Lung (tissue), 11 donors: ENCODE measurements at regions not wholly inside any gene's neighbourhood (a gene's known extent, or its start where the extent isn't known, plus 50 kb on each side); places are given as distances from the start of the nearest gene placed in this dataset.
"Not testable (repeated sequence)": the region's sequence is repeated elsewhere in the genome, so short reads cannot be mapped to it uniquely, and the experiment has no call there.

Source experiments
- ATAC-seq: fragments of 200-7000 bp; cut with Tn5 transposase; one replicate; pipeline ENCODE4 v1.9.1; 2020; ENCODE audit warnings: moderate number of reproducible peaks; ENCODE audit not compliant: insufficient read depth, low FRiP score
- DNase-seq, 3 donors: peaks; one replicate each; pipeline ENCODE4 v3.0.0-alpha.2; 2013 to 2017
- H3K27ac ChIP-seq, 2 donors: one replicate each; pipeline ENCODE4 v1.5.1; 2013; ENCODE audit warnings: mild to moderate bottlenecking in 2 of 2, moderate library complexity in 2 of 2, control low read depth in 1 of 2, inconsistent platforms in 1 of 2, low read depth in 1 of 2, low read length in 1 of 2
- H3K27me3 ChIP-seq, 3 donors: one replicate each; pipeline ENCODE4 v1.5.1; 2013; ENCODE audit warnings: low read length in 2 of 3; ENCODE audit not compliant: control insufficient read depth in 3 of 3, insufficient read depth in 3 of 3
- H3K36me3 ChIP-seq, 4 donors: one replicate each; pipeline ENCODE4 v1.5.1; 2013; ENCODE audit warnings: low read length in 4 of 4, mild to moderate bottlenecking in 1 of 4, moderate library complexity in 1 of 4; ENCODE audit not compliant: control insufficient read depth in 4 of 4, insufficient read depth in 4 of 4
- H3K4me1 ChIP-seq, 5 donors: one replicate each; pipeline ENCODE4 v1.5.1; 2013; ENCODE audit warnings: low read length in 5 of 5, mild to moderate bottlenecking in 2 of 5, moderate library complexity in 1 of 5; ENCODE audit not compliant: control insufficient read depth in 5 of 5, insufficient read depth in 5 of 5
- H3K4me3 ChIP-seq: one replicate; pipeline ENCODE4 v1.5.1; 2013; ENCODE audit warnings: mild to moderate bottlenecking, control low read depth, moderate library complexity
- H3K9ac ChIP-seq, 2 donors: one replicate each; pipeline ENCODE4 v1.5.1; 2013; ENCODE audit warnings: low read length in 2 of 2, control low read depth in 1 of 2; ENCODE audit not compliant: insufficient read depth in 1 of 2
- H3K9me3 ChIP-seq, 4 donors: one replicate each; pipeline ENCODE4 v1.5.1; 2013; ENCODE audit warnings: low read length in 3 of 4, mild to moderate bottlenecking in 1 of 4, moderate library complexity in 1 of 4; ENCODE audit not compliant: control insufficient read depth in 4 of 4, insufficient read depth in 3 of 4
- CTCF ChIP-seq: IDR thresholded peaks from 2 replicates; pipeline ENCODE4 v1.5.1; 2012; ENCODE audit warnings: mild to moderate bottlenecking; ENCODE audit errors: control extremely low read depth, extremely low read depth
- WGBS, 2 donors: extraction: QIAGEN DNeasy Blood & Tissue Kit; methylation state at CpG; one replicate each; pipeline ENCODE4 v1.1.7; 2013; 5-methylcytosine and 5-hydroxymethylcytosine counted together
- donor health status: control.
- donor health status: control.
- donor health status: Bipolar disorder and iron deficiency.
- donor health status: healthy.
- donor health status: DM: yes; HTN: yes; CAD: no.

- H3K4me1 ChIP-seq = peaks cover 13 to 41% (median 15%) of the 10 kb centered on the region in 5 donors
- WGBS, 2 donors = 28 to 58% methylated on average over 3 of the region's 3 CpGs
- no peaks in the 10 kb centered on the region for H3K36me3 ChIP-seq
- peak overlapping the region in 1 of 2 donors; percentile 89 for H3K27ac ChIP-seq
- peak in 2 of 3 donors; percentile 61 to 65 for DNase-seq
- no peak for TF ChIP-seq CTCF
- H3K9ac ChIP-seq = no peak overlapping the region
- ATAC-seq = no peak
- no peaks in the 10 kb centered on the region for H3K9me3 ChIP-seq
- H3K27me3 ChIP-seq = no peaks in the 10 kb centered on the region
- no peak overlapping the region for H3K4me3 ChIP-seq
Measured at GRCh38 chr7:46604241-46604661, 683.2 kb upstream of the IGFBP3 start.

- H3K4me1 ChIP-seq = peaks cover 13 to 41% (median 15%) of the 10 kb centered on the region in 5 donors
- H3K9ac ChIP-seq = no peak overlapping the region
- no peaks in the 10 kb centered on the region for H3K27me3 ChIP-seq
- WGBS, 2 donors = 41 to 71% methylated on average over 11 of the region's 11 CpGs
- H3K9me3 ChIP-seq = no peaks in the 10 kb centered on the region
- ATAC-seq (peak; percentile 78), DNase-seq (peak; percentile 40 to 63 (median 53))
- H3K4me3 ChIP-seq = no peak overlapping the region
- peak overlapping the region; percentile 68 to 89 for H3K27ac ChIP-seq
- TF ChIP-seq CTCF = no peak
- H3K36me3 ChIP-seq = no peaks in the 10 kb centered on the region
Measured at GRCh38 chr7:46603780-46604179, 682.7 kb upstream of the IGFBP3 start.

GRCh38 chr7:46603296-46603752 is 682.3 kb upstream of the IGFBP3 start:
- TF ChIP-seq CTCF = no peak
- Histone ChIP-seq H3K9ac (no peak overlapping the region), H3K9me3 (no peaks in the 10 kb centered on the region), H3K4me3 (no peak overlapping the region), H3K36me3 (no peaks in the 10 kb centered on the region), H3K4me1 (peaks cover 13 to 41% (median 15%) of the 10 kb centered on the region in 5 donors), H3K27me3 (no peaks in the 10 kb centered on the region), H3K27ac (peak overlapping the region; percentile 68 to 89)
- DNase-seq = peak in 2 of 3 donors; percentile 50 to 73
- 75 to 86% methylated on average over 7 of the region's 7 CpGs for WGBS, 2 donors
- ATAC-seq = no peak

GRCh38 chr7:46600340-46600739 is 679.3 kb upstream of the IGFBP3 start:
- no peaks in the 10 kb centered on the region for H3K36me3 ChIP-seq
- no peak overlapping the region for H3K9ac ChIP-seq
- no peak for TF ChIP-seq CTCF
- 84 to 85% methylated on average over 5 of the region's 5 CpGs for WGBS, 2 donors
- no peaks in the 10 kb centered on the region for H3K9me3 ChIP-seq
- no peaks in the 10 kb centered on the region for H3K27me3 ChIP-seq
- peaks cover 13 to 30% (median 14%) of the 10 kb centered on the region in 5 donors for H3K4me1 ChIP-seq
- ATAC-seq (peak; percentile 5), DNase-seq (peak in 1 of 3 donors; percentile 66)
- H3K27ac ChIP-seq = peak overlapping the region in 1 of 2 donors; percentile 37
- no peak overlapping the region for H3K4me3 ChIP-seq

- not testable (repeated sequence) for H3K9me3 ChIP-seq, H3K27ac ChIP-seq, H3K4me1 ChIP-seq, H3K27me3 ChIP-seq, H3K4me3 ChIP-seq, H3K9ac ChIP-seq, H3K36me3 ChIP-seq, ATAC-seq
- 0 to 17% methylated on average over 1 of the region's 1 CpG for WGBS, 2 donors
- DNase-seq = peak in 2 of 3 donors; percentile 84 to 86
Measured at GRCh38 chr7:46594831-46595230, 673.8 kb upstream of the IGFBP3 start.
